AG10803 (cell line): ENCODE measurements at regions not wholly inside any gene's neighbourhood (a gene's known extent, or its start where the extent isn't known, plus 50 kb on each side); places are given as distances from the start of the nearest gene placed in this dataset.
A peak's percentile ranks its signal among the peaks of the same experiment; 100 is the strongest.

ENCODE experiments used
- DNase-seq: peaks from one replicate; pipeline ENCODE4 v3.0.0; 2010; ENCODE audit warnings: low read depth
- H3K4me3 ChIP-seq: 2 replicates; pipeline ENCODE4 v1.5.1; 2011; ENCODE audit warnings: mild to moderate bottlenecking, low read length, control low read depth
- TF ChIP-seq, protein P1 (sequence below): conservative IDR thresholded peaks from 2 replicates; pipeline ENCODE4 v1.5.1; 2011; ENCODE audit warnings: mild to moderate bottlenecking, low read length, control low read depth, inconsistent platforms

DNA sequence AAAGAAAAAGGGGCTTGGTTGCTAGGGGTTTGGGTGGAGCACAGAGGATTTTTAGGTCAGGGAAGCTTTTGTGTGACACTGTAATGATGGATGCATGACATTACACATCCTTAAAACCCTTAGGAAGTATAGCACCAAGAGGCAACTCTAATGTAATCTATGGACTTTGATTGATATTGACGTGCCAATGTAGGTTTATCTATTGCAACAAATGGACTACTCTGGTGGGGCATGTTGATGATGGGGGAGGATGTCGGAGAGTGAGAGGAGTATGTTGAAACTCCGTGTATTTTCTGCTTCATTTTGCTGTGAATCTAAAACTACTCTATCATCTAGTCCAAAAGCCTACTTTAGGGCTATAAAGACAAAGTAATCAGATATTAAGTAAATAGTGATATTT, 72.3 kb upstream of the PAX6 start:
- TF ChIP-seq, protein P1, sequence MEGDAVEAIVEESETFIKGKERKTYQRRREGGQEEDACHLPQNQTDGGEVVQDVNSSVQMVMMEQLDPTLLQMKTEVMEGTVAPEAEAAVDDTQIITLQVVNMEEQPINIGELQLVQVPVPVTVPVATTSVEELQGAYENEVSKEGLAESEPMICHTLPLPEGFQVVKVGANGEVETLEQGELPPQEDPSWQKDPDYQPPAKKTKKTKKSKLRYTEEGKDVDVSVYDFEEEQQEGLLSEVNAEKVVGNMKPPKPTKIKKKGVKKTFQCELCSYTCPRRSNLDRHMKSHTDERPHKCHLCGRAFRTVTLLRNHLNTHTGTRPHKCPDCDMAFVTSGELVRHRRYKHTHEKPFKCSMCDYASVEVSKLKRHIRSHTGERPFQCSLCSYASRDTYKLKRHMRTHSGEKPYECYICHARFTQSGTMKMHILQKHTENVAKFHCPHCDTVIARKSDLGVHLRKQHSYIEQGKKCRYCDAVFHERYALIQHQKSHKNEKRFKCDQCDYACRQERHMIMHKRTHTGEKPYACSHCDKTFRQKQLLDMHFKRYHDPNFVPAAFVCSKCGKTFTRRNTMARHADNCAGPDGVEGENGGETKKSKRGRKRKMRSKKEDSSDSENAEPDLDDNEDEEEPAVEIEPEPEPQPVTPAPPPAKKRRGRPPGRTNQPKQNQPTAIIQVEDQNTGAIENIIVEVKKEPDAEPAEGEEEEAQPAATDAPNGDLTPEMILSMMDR, result no peak
- H3K4me3 ChIP-seq, result no peak overlapping the region
- DNase-seq, result no peak

DNA sequence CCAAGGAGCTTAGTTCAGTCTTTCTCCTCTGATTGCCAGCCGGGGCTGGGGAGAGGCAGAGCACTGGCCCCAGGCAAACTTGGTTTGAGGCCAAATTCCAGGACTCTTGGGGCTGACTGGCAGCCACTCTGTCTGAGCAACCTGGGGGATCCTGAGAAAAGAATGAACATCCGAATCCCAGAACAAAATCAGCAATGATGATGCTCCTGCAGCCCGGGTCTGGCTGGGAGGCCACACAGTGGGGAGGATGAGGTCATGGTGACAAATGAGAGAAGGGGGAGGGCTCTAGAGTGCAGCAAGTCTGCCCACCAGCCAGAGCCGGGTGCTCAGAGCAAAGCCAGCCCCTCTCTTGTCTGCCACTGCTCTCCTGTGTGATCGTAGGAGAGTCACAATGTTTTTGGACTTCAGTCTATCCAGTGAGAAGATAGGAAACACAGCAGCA, 71.8 kb upstream of the PAX6 start:
- H3K4me3 ChIP-seq, result no peak overlapping the region
- TF ChIP-seq, protein P1, result no peak
- peak; percentile 3 for DNase-seq

DNA sequence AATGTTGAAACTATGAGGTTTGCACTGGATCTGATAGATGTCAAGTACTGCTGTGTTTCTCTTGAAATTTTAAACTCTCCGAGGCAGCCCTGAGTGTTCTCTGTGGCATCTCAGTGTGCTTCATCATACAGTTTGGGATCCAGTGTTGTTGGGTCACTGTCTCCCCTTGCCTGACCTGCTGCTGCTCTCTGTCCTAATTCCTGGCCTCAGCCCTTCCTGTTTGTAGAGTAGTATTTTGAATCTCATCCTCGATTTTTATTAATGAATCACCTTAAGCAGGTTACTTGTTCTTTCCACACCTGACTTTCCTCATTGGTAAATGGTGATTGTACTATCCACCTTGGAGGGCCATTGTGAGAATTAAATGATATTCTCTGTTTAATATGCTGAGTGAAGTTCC, 70.7 kb upstream of the PAX6 start:
- TF ChIP-seq, protein P1, result no peak
- DNase-seq, result no peak
- no peak overlapping the region for H3K4me3 ChIP-seq

DNA sequence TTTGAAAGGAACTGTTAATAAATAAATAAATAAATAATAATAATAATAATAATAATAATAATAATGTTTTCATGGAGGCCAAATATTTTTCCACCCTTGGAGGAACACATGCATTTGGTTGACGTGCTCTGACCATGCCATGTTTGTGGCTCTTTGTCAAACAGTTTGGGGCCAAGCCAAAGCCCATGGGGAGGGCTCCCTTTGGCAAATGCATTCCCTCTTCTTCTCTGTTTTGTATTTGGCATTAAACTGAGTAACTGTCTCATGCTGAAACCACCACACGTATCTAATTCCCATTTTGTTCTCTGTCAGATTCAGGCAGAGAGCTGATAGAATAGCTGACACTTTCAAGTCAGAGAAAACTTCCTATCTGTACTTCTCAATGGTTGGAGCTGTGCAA, 68.6 kb upstream of the PAX6 start:
- TF ChIP-seq, protein P1, result no peak
- DNase-seq, result no peak

DNA sequence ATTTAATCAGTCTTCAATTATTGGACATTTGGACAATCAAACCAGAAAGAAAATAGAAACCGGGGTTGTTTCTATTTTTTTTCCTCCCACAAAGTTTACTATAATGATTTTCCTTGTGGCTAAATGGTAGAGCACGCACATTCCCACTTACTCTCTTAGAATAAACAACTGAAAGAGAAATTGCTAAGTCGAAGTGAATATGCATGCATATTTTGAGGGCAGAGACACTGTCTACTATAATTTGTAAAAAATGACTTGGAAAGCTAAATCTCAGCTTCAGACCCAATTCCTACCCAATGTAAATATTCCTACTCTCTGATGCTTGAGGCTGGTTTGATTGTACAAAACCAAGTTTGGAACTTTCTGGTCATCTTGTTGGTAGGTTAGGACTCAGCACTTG, 66.7 kb upstream of the PAX6 start:
- no peak overlapping the region for H3K4me3 ChIP-seq
- no peak for DNase-seq
- TF ChIP-seq, protein P1, result no peak

More for the DNA sequence above, 68.6 kb upstream of the PAX6 start:
- H3K4me3 ChIP-seq, result no peak overlapping the region

DNA sequence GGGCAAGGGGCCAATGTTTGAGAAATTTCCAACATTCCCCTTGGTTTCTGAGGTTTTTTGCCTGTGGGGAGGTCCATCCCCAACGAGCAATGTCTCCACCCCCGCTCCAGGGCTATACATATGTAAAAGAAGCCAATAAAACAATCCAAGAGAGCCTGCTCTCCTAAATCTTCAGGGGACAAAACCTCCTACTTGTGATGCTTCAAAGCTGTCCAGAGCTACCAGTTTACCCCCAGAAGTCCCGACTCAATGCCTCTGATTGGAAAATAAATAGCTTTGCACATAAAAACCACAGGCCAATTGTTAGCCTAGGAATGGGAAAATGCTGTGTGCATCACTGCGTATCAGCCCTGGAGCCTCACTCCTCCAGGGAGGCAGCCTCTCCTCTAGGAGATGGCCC, 66.0 kb upstream of the PAX6 start:
- H3K4me3 ChIP-seq, result no peak overlapping the region
- no peak for DNase-seq
- TF ChIP-seq, protein P1, result no peak

DNA sequence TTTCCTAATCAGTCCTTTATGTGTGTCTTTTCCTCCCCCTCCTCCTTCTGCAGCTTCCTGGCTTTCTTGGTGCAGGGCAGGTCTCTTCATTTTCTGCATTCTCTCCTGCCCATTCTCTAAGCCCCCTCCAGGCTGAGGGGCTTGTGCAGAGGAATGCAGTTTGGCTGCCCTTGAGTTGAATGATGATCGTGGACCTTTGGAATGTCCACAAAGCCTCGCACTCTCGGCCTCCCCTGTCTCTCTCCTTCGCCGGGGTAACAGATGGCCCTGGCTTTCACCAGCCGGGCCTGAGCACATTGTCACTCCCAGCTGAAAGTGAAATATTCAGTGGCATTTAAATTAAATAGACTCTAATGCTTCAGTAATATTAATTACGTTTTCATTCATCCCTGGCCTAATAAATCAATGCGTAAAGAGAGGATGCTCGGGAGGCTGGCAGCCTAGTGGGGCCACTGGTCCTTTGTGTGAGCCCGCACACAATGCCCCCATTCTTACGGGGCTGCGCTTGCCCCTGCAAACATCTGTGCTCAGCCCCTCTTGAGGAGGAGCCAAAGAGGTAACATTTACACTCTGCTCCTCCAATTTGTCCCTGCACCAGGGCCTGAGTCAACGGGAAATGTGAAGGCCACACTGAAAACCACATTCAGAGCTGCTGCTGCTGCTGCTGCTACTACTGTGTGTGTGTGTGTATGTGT, 64.9 kb upstream of the PAX6 start:
- TF ChIP-seq, protein P1, result no peak
- H3K4me3 ChIP-seq, result no peak overlapping the region
- DNase-seq, result no peak
